Fibroblast of pulmonary artery (primary cell): ENCODE measurements at regions not wholly inside any gene's neighbourhood (a gene's known extent, or its start where the extent isn't known, plus 50 kb on each side); places are given as distances from the start of the nearest gene placed in this dataset.
"Not testable (repeated sequence)": the region's sequence is repeated elsewhere in the genome, so short reads cannot be mapped to it uniquely, and the experiment has no call there.

ENCODE experiments used
- DNase-seq: peaks from one replicate; pipeline ENCODE4 v3.0.0-alpha.2; 2010; ENCODE audit warnings: low read depth
- H3K4me3 ChIP-seq: replicated peaks from 2 replicates; pipeline ENCODE4 v1.5.1; 2011; ENCODE audit warnings: low read depth, mild to moderate bottlenecking, control low read depth, low read length, moderate library complexity
- CTCF ChIP-seq: IDR thresholded peaks from 2 replicates; pipeline ENCODE4 v1.5.1; 2011; ENCODE audit warnings: mild to moderate bottlenecking, control low read depth, low read length, inconsistent platforms; ENCODE audit errors: missing control alignments

GRCh38 chr14:26286081-26286912 is 311.5 kb downstream of the NOVA1 start:
- peak; percentile 62 for DNase-seq
- peak overlapping the region; percentile 2 for H3K4me3 ChIP-seq
- TF ChIP-seq CTCF, result no peak

DNA sequence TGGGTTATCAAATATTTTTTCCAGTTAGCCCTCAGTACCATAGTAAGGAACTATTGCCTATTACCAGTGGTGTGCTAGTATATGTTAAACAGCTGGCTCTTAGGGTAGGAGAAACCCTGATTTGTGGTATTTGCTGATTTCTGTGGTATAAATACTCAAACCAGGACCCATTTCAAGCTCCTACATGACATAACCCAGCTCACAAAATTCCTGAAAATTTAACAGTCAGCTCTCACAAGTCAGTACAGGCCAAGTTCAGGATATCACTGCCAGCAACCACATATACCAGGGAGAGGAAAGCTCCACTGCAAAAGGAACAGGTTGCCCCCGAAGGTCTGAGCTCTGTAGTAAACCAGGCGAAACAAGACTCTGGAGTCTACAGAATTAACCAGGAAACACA is 315.3 kb downstream of the NOVA1 start:
- DNase-seq, result no peak
- H3K4me3 ChIP-seq, result no peak overlapping the region
- no peak for TF ChIP-seq CTCF

GRCh38 chr14:26282011-26282410 is 315.8 kb downstream of the NOVA1 start:
- DNase-seq, H3K4me3 ChIP-seq: not testable (repeated sequence)

DNA sequence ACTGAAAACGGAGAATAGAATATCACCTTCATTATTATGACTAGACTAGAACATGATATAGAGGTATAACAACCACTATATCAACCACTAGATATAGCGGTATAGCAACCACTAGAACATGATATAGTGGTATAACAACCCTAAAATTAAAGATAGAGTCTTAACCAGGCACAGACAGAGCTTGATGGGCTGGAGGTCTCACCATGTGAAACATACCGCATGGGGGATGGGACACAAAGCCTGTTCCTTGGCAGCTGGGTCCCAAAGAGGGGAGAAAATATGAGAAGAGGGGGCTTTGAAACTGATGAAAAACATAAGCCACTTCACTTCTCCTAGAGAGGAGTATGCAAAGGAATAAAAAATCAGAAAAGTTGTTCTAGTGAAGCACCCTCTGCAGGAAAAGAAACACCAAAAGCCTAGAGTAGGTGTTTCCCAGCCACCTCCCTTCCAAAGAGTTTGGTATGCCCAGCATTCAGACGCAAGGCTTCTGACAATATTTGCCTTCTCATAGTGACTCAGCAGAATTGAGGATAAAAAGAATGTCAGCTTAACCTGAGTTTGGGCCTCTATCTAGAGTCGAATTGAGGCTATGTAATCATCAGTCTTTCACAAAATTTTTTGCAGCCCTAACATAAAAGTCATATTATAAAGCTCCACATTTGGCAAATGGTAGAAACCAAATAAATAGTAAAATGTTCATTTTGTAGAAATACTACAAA is 316.4 kb downstream of the NOVA1 start:
- peak; percentile 93 for DNase-seq
- no peak overlapping the region for H3K4me3 ChIP-seq
- no peak for TF ChIP-seq CTCF

- no peak for DNase-seq
- peak; percentile 27 for TF ChIP-seq CTCF
Measured at GRCh38 chr14:26276757-26277156, 321.1 kb downstream of the NOVA1 start.

DNA sequence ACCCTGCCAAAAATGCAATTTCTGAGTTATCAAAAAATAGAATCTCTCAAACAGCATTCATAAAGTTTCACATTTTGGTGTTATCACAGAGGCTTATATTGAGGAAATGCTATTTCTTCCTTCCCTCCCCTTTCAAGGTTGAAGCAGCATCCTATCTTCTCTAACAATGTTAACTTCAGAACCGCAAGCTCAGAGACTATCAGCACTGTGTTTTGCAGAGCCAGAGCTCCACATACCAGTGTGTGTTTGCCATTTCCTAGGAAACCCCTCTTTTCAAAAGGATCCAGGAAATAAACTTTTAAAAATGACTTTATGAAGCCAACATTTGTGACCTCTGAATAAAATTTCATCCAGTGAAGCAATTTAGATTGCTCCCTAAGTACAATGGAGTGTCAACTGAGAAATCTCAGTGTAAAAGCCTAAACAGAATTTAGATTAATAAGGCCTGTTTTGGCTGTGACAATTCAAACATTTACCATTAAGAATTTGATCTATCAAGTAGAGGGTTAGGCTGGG is 332.6 kb downstream of the NOVA1 start:
- DNase-seq, result no peak
- TF ChIP-seq CTCF, result no peak
- no peak overlapping the region for H3K4me3 ChIP-seq

More at GRCh38 chr14:26276757-26277156, 321.1 kb downstream of the NOVA1 start:
- no peak overlapping the region for H3K4me3 ChIP-seq

- no peak for TF ChIP-seq CTCF
- DNase-seq, result no peak
- H3K4me3 ChIP-seq, result no peak overlapping the region
Measured at GRCh38 chr14:26261368-26262122, 336.3 kb downstream of the NOVA1 start.
